ENCODE measurements at regions not wholly inside any gene's neighbourhood (a gene's known extent, or its start where the extent isn't known, plus 50 kb on each side); places are given as distances from the start of the nearest gene placed in this dataset.

DNA sequence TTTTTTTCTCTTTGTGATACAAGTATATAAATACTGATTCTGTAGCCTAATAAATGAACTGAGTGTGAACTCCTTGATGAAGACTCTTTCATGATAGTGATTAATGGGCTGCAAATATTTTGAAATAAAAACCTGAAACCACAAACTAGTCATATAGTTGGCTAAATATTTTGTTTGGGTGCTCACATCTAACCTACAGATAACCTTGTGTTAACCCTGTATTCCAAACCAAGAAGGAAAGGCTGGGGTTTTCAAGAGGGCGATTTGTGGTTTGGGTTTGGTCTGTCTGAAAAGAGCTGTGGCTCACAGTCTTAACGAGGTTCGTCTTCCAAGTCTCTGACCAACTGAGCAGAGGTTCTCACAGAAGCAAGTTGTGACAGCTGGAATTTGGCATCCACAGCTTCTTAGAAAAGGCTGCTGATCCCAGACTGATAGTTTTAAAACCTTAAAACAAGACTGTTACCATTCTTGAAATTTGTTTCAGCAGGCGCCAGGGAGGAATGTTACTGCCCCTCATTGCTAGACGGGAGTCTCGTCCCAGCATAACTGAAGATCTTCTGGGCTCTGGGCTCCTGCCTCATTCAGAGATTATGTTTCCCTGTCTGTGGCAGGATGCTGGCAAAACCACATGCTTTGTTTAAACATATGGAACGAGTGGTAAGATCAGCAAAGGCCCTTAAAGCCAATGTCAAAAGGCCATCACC is 736.4 kb upstream of the MARCKS start:
- 55% methylated on average over 7 of the region's 7 CpGs for WGBS

DNA sequence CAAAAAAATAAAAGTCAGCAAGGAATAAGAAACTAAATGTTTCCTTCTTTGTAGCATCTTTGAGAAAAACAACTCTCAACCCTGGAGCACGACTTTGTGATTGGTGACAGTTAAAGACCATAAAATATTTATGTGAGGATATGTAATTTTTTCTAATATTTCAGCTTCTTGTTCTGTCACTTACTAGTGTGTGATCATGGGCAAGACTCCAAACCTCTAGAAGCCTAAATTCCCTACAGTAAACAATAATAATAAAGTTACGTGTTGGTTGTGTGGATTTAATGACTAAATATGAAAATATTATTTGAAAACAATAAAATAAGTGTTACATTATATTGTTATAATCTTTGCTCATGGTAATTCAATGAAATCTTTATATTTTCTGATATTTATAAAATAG is 735.6 kb upstream of the MARCKS start:
- Histone ChIP-seq H3K27ac (replicated peaks in 1 of 4) (no peak overlapping the region), H3K36me3 (no peaks in the 10 kb centered on the region), H3K9me3 (peaks cover 0 to 6% (median 0%) of the 10 kb centered on the region in 4 donors), H3K27me3 (no peaks in the 10 kb centered on the region), H3K4me3 (no peak overlapping the region), H3K4me1 (peaks cover 0 to 9% (median 7%) of the 10 kb centered on the region in 4 donors)
- TF ChIP-seq POLR2AphosphoS5 (IDR thresholded peaks at IDR 0.05) (no peak), POLR2A (IDR thresholded peaks at IDR 0.05; ENCODE audit: low read depth) (no peak), CTCF (IDR thresholded peaks at IDR 0.05) (no peak), EP300 (IDR thresholded peaks at IDR 0.05) (no peak)
- DNase-seq (ENCODE audit: extremely low spot score) = no peak
- WGBS = 84% methylated on average over 2 of the region's 2 CpGs
- intact Hi-C loops (cut with DNase I) = no loop called here

More for the DNA sequence above, 736.4 kb upstream of the MARCKS start:
- Histone ChIP-seq H3K9me3 (peaks cover 0 to 6% (median 0%) of the 10 kb centered on the region in 4 donors), H3K27ac (replicated peaks in 1 of 4) (no peak overlapping the region), H3K4me1 (peaks cover 0 to 9% (median 7%) of the 10 kb centered on the region in 4 donors), H3K4me3 (no peak overlapping the region), H3K27me3 (no peaks in the 10 kb centered on the region), H3K36me3 (no peaks in the 10 kb centered on the region)
- intact Hi-C loops (cut with DNase I) = no loop called here
- TF ChIP-seq CTCF (IDR thresholded peaks at IDR 0.05) (no peak), POLR2A (IDR thresholded peaks at IDR 0.05; ENCODE audit: low read depth) (no peak), POLR2AphosphoS5 (IDR thresholded peaks at IDR 0.05) (no peak), EP300 (IDR thresholded peaks at IDR 0.05) (no peak)
- DNase-seq (ENCODE audit: extremely low spot score) = no peak

- no peak overlapping the region for H3K27ac ChIP-seq (replicated peaks in 1 of 4)
- TF ChIP-seq EP300 (IDR thresholded peaks at IDR 0.05) (no peak), POLR2A (IDR thresholded peaks at IDR 0.05; ENCODE audit: low read depth) (no peak), CTCF (IDR thresholded peaks at IDR 0.05) (no peak), POLR2AphosphoS5 (IDR thresholded peaks at IDR 0.05) (no peak)
- no peak for DNase-seq (ENCODE audit: extremely low spot score)
- H3K4me3 ChIP-seq = no peak overlapping the region
- H3K4me1 ChIP-seq = peaks cover 0 to 9% (median 7%) of the 10 kb centered on the region in 4 donors
- no peaks in the 10 kb centered on the region for H3K27me3 ChIP-seq
- H3K9me3 ChIP-seq = peaks cover 0 to 6% (median 0%) of the 10 kb centered on the region in 4 donors
- H3K36me3 ChIP-seq = no peaks in the 10 kb centered on the region
- intact Hi-C loops (cut with DNase I) = no loop called here
- 49% methylated on average over 1 of the region's 1 CpG for WGBS
Observed at GRCh38 chr6:113122060-113122459, 735.1 kb upstream of the MARCKS start.

DNA sequence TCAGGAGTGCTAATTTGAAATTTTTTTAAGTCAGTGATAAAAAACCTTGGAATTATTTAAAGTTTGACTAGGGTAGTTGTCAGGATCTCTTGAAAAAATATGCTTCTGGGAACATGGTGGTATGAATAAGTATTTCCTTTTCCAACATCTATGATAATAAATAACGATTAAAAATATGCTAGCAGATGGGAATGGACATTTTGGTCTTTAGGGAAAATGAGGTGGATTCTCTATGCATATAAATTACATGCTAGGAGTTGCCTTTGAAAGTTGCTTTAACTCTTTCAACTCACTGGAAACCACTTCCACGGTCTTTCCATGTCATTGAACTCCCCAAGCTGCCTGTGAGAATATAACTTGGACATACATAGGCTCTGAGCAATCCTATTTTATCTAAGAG is 731.5 kb upstream of the MARCKS start:
- no peak for DNase-seq (ENCODE audit: extremely low spot score)
- Histone ChIP-seq H3K36me3 (no peaks in the 10 kb centered on the region), H3K9me3 (no peaks in the 10 kb centered on the region), H3K4me3 (no peak overlapping the region), H3K4me1 (peaks cover 0 to 9% (median 7%) of the 10 kb centered on the region in 4 donors), H3K27me3 (no peaks in the 10 kb centered on the region), H3K27ac (replicated peaks in 1 of 4) (no peak overlapping the region)
- intact Hi-C loops (cut with DNase I) = no loop called here
- WGBS = 80% methylated on average over 2 of the region's 2 CpGs
- TF ChIP-seq POLR2A (IDR thresholded peaks at IDR 0.05; ENCODE audit: low read depth) (no peak), EP300 (IDR thresholded peaks at IDR 0.05) (no peak), CTCF (IDR thresholded peaks at IDR 0.05) (no peak), POLR2AphosphoS5 (IDR thresholded peaks at IDR 0.05) (no peak)
